CD4-positive, alpha-beta T cell (primary cell): ENCODE measurements at regions not wholly inside any gene's neighbourhood (a gene's known extent, or its start where the extent isn't known, plus 50 kb on each side); places are given as distances from the start of the nearest gene placed in this dataset.

Experiments
- ATAC-seq: fragments of 200-7000 bp; cut with Tn5 transposase; one replicate; pipeline ENCODE4 v1.10.0; 2022; ENCODE audit warnings: mild to moderate bottlenecking; ENCODE audit not compliant: poor library complexity
- CTCF ChIA-PET: fragments of 350-600 bp; sonication (Branson Sonifier 250); formaldehyde crosslinking; loops from one replicate; lab custom pipeline; 2021; ENCODE audit warnings: antibody characterized with exemption, inconsistent platforms; lab: Charles Lee
- POLR2A ChIA-PET: fragments of 350-600 bp; sonication (Branson Sonifier 250); formaldehyde crosslinking; loops from one replicate; lab custom pipeline; 2021; ENCODE audit warnings: antibody characterized with exemption, inconsistent platforms; lab: Charles Lee
- DNase-seq, 14 experiments: peaks; one replicate each; pipeline ENCODE4 v3.0.0-alpha.2; 2013 to 2020; ENCODE audit warnings: mixed read lengths in 2 of 14
- H3K27ac ChIP-seq, 2 donors: one replicate each; pipeline versions ENCODE4 v1.5.1 to v1.7.0; 2013; ENCODE audit warnings: low read length in 2 of 2, low read depth in 1 of 2, mild to moderate bottlenecking in 1 of 2
- H3K27me3 ChIP-seq, 2 experiments: 1 replicate in 1 of 2; 2 replicates in 1 of 2; pipeline versions ENCODE4 v1.6.1 to v1.7.0; 2013; ENCODE audit warnings: low read length in 2 of 2, control low read depth in 1 of 2, mild to moderate bottlenecking in 1 of 2, moderate library complexity in 1 of 2; ENCODE audit not compliant: insufficient read depth in 2 of 2, control insufficient read depth in 1 of 2
- H3K36me3 ChIP-seq: one replicate; pipeline ENCODE4 v1.6.1; 2013; ENCODE audit warnings: low read length, control low read depth; ENCODE audit not compliant: insufficient read depth
- H3K4me1 ChIP-seq: one replicate; pipeline ENCODE4 v1.6.1; 2013; ENCODE audit warnings: low read length, control low read depth; ENCODE audit not compliant: insufficient read depth
- H3K4me3 ChIP-seq: one replicate; pipeline ENCODE4 v1.5.1; 2013; ENCODE audit warnings: mild to moderate bottlenecking, low read length, moderate library complexity
- H3K9me3 ChIP-seq, 2 experiments: 1 replicate in 1 of 2; 2 replicates in 1 of 2; pipeline versions ENCODE4 v1.6.1 to v1.7.0; 2013; ENCODE audit warnings: low read length in 2 of 2, mild to moderate bottlenecking in 2 of 2, control low read depth in 1 of 2, moderate library complexity in 1 of 2; ENCODE audit not compliant: control insufficient read depth in 1 of 2, insufficient read depth in 1 of 2
- H3K27ac Mint-ChIP-seq: one replicate; pipeline ENCODE4 v1.8.0; 2020; ENCODE audit warnings: mixed read lengths
- H3K27me3 Mint-ChIP-seq: one replicate; pipeline ENCODE4 v1.8.0; 2021; ENCODE audit warnings: mixed read lengths
- H3K36me3 Mint-ChIP-seq: one replicate; pipeline ENCODE4 v1.8.0; 2021; ENCODE audit warnings: low read depth, mixed read lengths
- H3K4me1 Mint-ChIP-seq: one replicate; pipeline ENCODE4 v1.8.0; 2021; ENCODE audit warnings: low read depth, mixed read lengths
- H3K4me3 Mint-ChIP-seq: one replicate; pipeline ENCODE4 v1.8.0; 2020; ENCODE audit warnings: mild to moderate bottlenecking, mixed read lengths
- H3K9me3 Mint-ChIP-seq: one replicate; pipeline ENCODE4 v1.8.0; 2020; ENCODE audit warnings: mixed read lengths
- intact Hi-C, 2 experiments: fragments of 100-400 bp; cut with DNase I in 1 of 2; cut with micrococcal nuclease in 1 of 2; formaldehyde crosslinking; loops; one replicate each; pipeline versions ENCODE4 v1.15.1 to v1.9.0; 2023 to 2025; cut with DNase I, micrococcal nuclease
- TF ChIP-seq, protein P1 (sequence below): fragments of 200-600 bp; IDR thresholded peaks from one replicate; pipeline ENCODE4 v1.8.0; 2022; ENCODE audit warnings: antibody characterized with exemption, mild to moderate bottlenecking

DNA sequence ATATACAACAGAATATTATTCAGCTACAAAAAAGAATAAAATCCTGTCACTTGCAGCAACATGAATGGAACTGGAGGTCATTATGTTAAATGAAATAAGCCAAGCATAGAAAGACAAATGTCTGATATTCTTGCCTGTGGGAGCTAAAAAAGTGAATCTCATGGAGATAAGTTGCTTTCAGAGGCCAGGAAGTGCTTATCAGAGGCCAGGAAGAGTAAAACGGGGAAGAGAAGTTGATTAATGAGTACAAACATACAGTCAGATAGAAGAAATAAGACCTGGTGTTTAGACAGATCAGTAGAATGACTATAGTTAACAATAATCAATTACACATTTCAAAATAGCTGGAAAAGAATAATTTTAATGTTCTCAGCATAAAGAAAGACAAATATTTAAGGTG lies 54.4 kb upstream of the CPHXL start:
- H3K9me3 Mint-ChIP-seq: no peaks in the 10 kb centered on the region
- ATAC-seq (no peak), DNase-seq (no peak)
- CTCF ChIA-PET: interaction anchor here (1.0 to 1.4 kb wide), 2 partner anchors 17 to 1389 kb away, joined by 3 to 4 read pairs; no protein-coding TSS in a partner anchor
- no peaks in the 10 kb centered on the region for H3K36me3 ChIP-seq
- no peaks in the 10 kb centered on the region for H3K4me1 ChIP-seq
- POLR2A ChIA-PET: no interaction called here
- no peaks in the 10 kb centered on the region for H3K36me3 Mint-ChIP-seq
- H3K9me3 ChIP-seq: no peaks in the 10 kb centered on the region
- intact Hi-C loops: no loop called here
- H3K4me1 Mint-ChIP-seq: no peaks in the 10 kb centered on the region
- TF ChIP-seq, protein P1, sequence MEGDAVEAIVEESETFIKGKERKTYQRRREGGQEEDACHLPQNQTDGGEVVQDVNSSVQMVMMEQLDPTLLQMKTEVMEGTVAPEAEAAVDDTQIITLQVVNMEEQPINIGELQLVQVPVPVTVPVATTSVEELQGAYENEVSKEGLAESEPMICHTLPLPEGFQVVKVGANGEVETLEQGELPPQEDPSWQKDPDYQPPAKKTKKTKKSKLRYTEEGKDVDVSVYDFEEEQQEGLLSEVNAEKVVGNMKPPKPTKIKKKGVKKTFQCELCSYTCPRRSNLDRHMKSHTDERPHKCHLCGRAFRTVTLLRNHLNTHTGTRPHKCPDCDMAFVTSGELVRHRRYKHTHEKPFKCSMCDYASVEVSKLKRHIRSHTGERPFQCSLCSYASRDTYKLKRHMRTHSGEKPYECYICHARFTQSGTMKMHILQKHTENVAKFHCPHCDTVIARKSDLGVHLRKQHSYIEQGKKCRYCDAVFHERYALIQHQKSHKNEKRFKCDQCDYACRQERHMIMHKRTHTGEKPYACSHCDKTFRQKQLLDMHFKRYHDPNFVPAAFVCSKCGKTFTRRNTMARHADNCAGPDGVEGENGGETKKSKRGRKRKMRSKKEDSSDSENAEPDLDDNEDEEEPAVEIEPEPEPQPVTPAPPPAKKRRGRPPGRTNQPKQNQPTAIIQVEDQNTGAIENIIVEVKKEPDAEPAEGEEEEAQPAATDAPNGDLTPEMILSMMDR: no peak
- no peak overlapping the region for H3K27ac Mint-ChIP-seq
- peaks cover 10 to 15% of the 10 kb centered on the region in 2 experiments for H3K27me3 ChIP-seq
- H3K4me3 Mint-ChIP-seq: no peak overlapping the region
- no peak overlapping the region for H3K4me3 ChIP-seq
- peaks cover 83% of the 10 kb centered on the region for H3K27me3 Mint-ChIP-seq
- H3K27ac ChIP-seq: no peak overlapping the region

GRCh38 chr16:75781683-75782343 lies 55.5 kb upstream of the CPHXL start:
- DNase-seq (no peak), ATAC-seq (no peak)
- Histone ChIP-seq H3K9me3 (no peaks in the 10 kb centered on the region), H3K4me3 (no peak overlapping the region), H3K4me1 (no peaks in the 10 kb centered on the region), H3K27me3 (peaks cover 10 to 15% of the 10 kb centered on the region in 2 experiments), H3K27ac (no peak overlapping the region), H3K36me3 (no peaks in the 10 kb centered on the region)
- Mint-ChIP-seq H3K4me3 (no peak overlapping the region), H3K4me1 (no peaks in the 10 kb centered on the region), H3K36me3 (no peaks in the 10 kb centered on the region), H3K27me3 (peaks cover 79% of the 10 kb centered on the region), H3K27ac (no peak overlapping the region), H3K9me3 (no peaks in the 10 kb centered on the region)
- intact Hi-C loops: no loop called here
- ChIA-PET CTCF (interaction anchor here (1.0 to 1.4 kb wide), 2 partner anchors 18 to 1388 kb away, joined by 3 to 4 read pairs; no protein-coding TSS in a partner anchor), POLR2A (no interaction called here)
- TF ChIP-seq, protein P1: no peak

GRCh38 chr16:75787440-75787839 lies 61.1 kb upstream of the CPHXL start:
- intact Hi-C loops: no loop called here
- no peaks in the 10 kb centered on the region for H3K4me1 Mint-ChIP-seq
- no peak overlapping the region for H3K27ac Mint-ChIP-seq

More at GRCh38 chr16:75787440-75787839, 61.1 kb upstream of the CPHXL start:
- H3K27me3 Mint-ChIP-seq: peaks cover 59% of the 10 kb centered on the region
- Histone ChIP-seq H3K4me1 (no peaks in the 10 kb centered on the region), H3K36me3 (no peaks in the 10 kb centered on the region), H3K27me3 (peaks cover 6 to 18% of the 10 kb centered on the region in 2 experiments), H3K27ac (no peak overlapping the region), H3K9me3 (no peaks in the 10 kb centered on the region), H3K4me3 (no peak overlapping the region)
- H3K36me3 Mint-ChIP-seq: no peaks in the 10 kb centered on the region
- ATAC-seq (no peak), DNase-seq (no peak)
- TF ChIP-seq, protein P1: no peak
- H3K9me3 Mint-ChIP-seq: no peaks in the 10 kb centered on the region
- no peak overlapping the region for H3K4me3 Mint-ChIP-seq
- ChIA-PET POLR2A (no interaction called here), CTCF (interaction anchor here (1.0 to 1.6 kb wide), 3 partner anchors 9 to 1384 kb away, joined by 3 to 4 read pairs (median 3); no protein-coding TSS in a partner anchor)
